ENCODE measurements at regions not wholly inside any gene's neighbourhood (a gene's known extent, or its start where the extent isn't known, plus 50 kb on each side); places are given as distances from the start of the nearest gene placed in this dataset.

DNA sequence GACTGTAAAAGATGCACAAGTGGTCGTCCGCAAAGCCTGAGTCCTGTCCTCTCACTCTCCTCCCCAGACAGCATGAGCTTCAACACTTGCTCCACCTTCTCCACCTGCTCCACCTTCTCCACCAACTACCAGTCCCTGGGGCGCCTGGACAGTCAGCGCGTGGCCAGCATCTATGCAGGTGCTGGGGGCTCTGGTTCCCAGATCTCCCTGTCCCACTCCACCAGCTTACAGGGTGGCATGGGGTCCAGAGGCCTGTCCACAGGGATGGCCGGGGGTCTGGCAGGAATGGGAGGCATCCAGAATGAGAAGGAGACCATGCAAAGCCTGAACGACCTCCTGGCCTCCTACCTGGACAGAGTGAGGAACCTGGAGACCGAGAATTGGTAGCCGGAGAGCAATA, 162.2 kb upstream of the NT5E start:
- TF ChIP-seq POLR2A (IDR thresholded peaks at IDR 0.05; ENCODE audit: low read depth, low read length) (no peak), POLR2AphosphoS5 (IDR thresholded peaks at IDR 0.05; ENCODE audit: low read depth, low read length) (no peak), TAF1 (IDR thresholded peaks at IDR 0.05; ENCODE audit: borderline replicate concordance, low read depth, low read length) (no peak)

Data from GM12892 (cell line).